ENCODE measurements at regions not wholly inside any gene's neighbourhood (a gene's known extent, or its start where the extent isn't known, plus 50 kb on each side); places are given as distances from the start of the nearest gene placed in this dataset.
"Not testable (repeated sequence)": the region's sequence is repeated elsewhere in the genome, so short reads cannot be mapped to it uniquely, and the experiment has no call there.

- Histone ChIP-seq H3K27me3 (ENCODE audit: control insufficient read depth, insufficient read depth, low read length) (no peaks in the 10 kb centered on the region), H3K36me3 (ENCODE audit: control insufficient read depth, insufficient read depth, low read length) (no peaks in the 10 kb centered on the region), H3K4me3 (ENCODE audit: low read depth, low read length) (no peak overlapping the region)
- TF ChIP-seq, protein P1, sequence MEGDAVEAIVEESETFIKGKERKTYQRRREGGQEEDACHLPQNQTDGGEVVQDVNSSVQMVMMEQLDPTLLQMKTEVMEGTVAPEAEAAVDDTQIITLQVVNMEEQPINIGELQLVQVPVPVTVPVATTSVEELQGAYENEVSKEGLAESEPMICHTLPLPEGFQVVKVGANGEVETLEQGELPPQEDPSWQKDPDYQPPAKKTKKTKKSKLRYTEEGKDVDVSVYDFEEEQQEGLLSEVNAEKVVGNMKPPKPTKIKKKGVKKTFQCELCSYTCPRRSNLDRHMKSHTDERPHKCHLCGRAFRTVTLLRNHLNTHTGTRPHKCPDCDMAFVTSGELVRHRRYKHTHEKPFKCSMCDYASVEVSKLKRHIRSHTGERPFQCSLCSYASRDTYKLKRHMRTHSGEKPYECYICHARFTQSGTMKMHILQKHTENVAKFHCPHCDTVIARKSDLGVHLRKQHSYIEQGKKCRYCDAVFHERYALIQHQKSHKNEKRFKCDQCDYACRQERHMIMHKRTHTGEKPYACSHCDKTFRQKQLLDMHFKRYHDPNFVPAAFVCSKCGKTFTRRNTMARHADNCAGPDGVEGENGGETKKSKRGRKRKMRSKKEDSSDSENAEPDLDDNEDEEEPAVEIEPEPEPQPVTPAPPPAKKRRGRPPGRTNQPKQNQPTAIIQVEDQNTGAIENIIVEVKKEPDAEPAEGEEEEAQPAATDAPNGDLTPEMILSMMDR (IDR thresholded peaks at IDR 0.05; ENCODE audit: insufficient read depth, low read depth, low read length): no peak
- ChIA-PET POLR2A (no interaction called here), CTCF (no interaction called here)
- DNase-seq (ENCODE audit: low read depth): no peak
These were observed 792.2 kb downstream of the METTL15 start for GRCh38 chr11:28900427-28900826.

- no peak for DNase-seq (ENCODE audit: low read depth)
- TF ChIP-seq, protein P1 (IDR thresholded peaks at IDR 0.05; ENCODE audit: insufficient read depth, low read depth, low read length): no peak
- POLR2A ChIA-PET: no interaction called here
- CTCF ChIA-PET: interaction anchor here (0.6 kb wide), 1 partner anchor 10 kb away, joined by 3 read pairs; no protein-coding TSS in a partner anchor
- Histone ChIP-seq H3K36me3 (ENCODE audit: control insufficient read depth, insufficient read depth, low read length) (no peaks in the 10 kb centered on the region), H3K27me3 (ENCODE audit: control insufficient read depth, insufficient read depth, low read length) (no peaks in the 10 kb centered on the region), H3K4me3 (ENCODE audit: low read depth, low read length) (no peak overlapping the region)
These were observed 791.5 kb downstream of the METTL15 start for GRCh38 chr11:28899706-28900105.

DNA sequence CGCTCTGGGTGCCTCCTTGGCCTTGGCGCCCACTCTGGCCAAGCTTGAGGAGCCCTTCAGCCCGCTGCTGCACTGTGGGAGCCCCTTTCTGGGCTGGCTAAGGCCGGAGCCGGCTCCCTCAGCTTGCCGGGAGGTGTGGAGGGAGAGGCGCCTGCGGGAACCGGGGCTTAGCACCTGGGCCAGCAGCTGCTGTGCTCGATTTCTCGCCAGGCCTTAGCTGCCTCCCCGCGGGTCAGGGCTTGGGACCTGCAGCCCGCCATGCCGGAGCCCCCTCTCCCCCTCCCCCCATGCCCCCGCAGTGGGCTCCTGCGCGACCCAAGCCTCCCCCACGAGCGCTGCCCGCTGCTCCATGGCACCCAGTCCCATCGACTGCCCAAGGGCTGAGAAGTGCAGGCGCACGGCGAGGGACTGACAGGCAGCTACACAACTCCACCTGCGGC is 782.4 kb downstream of the METTL15 start:
- H3K36me3 ChIP-seq (ENCODE audit: control insufficient read depth, insufficient read depth, low read length); POLR2A ChIA-PET; CTCF ChIA-PET; H3K27me3 ChIP-seq (ENCODE audit: control insufficient read depth, insufficient read depth, low read length); DNase-seq (ENCODE audit: low read depth); H3K4me3 ChIP-seq (ENCODE audit: low read depth, low read length): not testable (repeated sequence)

- Histone ChIP-seq H3K36me3 (ENCODE audit: control insufficient read depth, insufficient read depth, low read length) (no peaks in the 10 kb centered on the region), H3K27me3 (ENCODE audit: control insufficient read depth, insufficient read depth, low read length) (no peaks in the 10 kb centered on the region), H3K4me3 (ENCODE audit: low read depth, low read length) (no peak overlapping the region)
- ChIA-PET POLR2A (no interaction called here), CTCF (interaction anchor here (1.5 kb wide), 1 partner anchor 10 kb away, joined by 3 read pairs; no protein-coding TSS in a partner anchor)
- DNase-seq (ENCODE audit: low read depth): no peak
- TF ChIP-seq, protein P1 (IDR thresholded peaks at IDR 0.05; ENCODE audit: insufficient read depth, low read depth, low read length): no peak
These were observed 779.5 kb downstream of the METTL15 start for GRCh38 chr11:28887681-28888080.

- ChIA-PET POLR2A (interaction anchor here (0.5 kb wide), 1 partner anchor 311 kb away, joined by 5 read pairs; no protein-coding TSS in a partner anchor), CTCF (no interaction called here)
- no peak overlapping the region for H3K4me3 ChIP-seq (ENCODE audit: low read depth, low read length)
- no peaks in the 10 kb centered on the region for H3K36me3 ChIP-seq (ENCODE audit: control insufficient read depth, insufficient read depth, low read length)
- no peak for DNase-seq (ENCODE audit: low read depth)
- no peaks in the 10 kb centered on the region for H3K27me3 ChIP-seq (ENCODE audit: control insufficient read depth, insufficient read depth, low read length)
- TF ChIP-seq, protein P1 (IDR thresholded peaks at IDR 0.05; ENCODE audit: insufficient read depth, low read depth, low read length): no peak
These were observed 771.7 kb downstream of the METTL15 start for GRCh38 chr11:28879869-28880268.

- Histone ChIP-seq H3K27me3 (ENCODE audit: control insufficient read depth, insufficient read depth, low read length) (no peaks in the 10 kb centered on the region), H3K36me3 (ENCODE audit: control insufficient read depth, insufficient read depth, low read length) (no peaks in the 10 kb centered on the region), H3K4me3 (ENCODE audit: low read depth, low read length) (no peak overlapping the region)
- CTCF ChIA-PET: interaction anchor here (0.6 to 1.1 kb wide), 2 partner anchors 10 to 405 kb away, joined by 3 read pairs; no protein-coding TSS in a partner anchor
- no peak for DNase-seq (ENCODE audit: low read depth)
- TF ChIP-seq, protein P1 (IDR thresholded peaks at IDR 0.05; ENCODE audit: insufficient read depth, low read depth, low read length): no peak
- POLR2A ChIA-PET: no interaction called here
These were observed 769.8 kb downstream of the METTL15 start for GRCh38 chr11:28878025-28878424.
